GM21825 (cell line): ENCODE measurements at regions not wholly inside any gene's neighbourhood (a gene's known extent, or its start where the extent isn't known, plus 50 kb on each side); places are given as distances from the start of the nearest gene placed in this dataset.

Source experiments
- ATAC-seq: cut with Tn5 transposase; IDR thresholded peaks from one replicate; pipeline ENCODE4 v1.9.1; 2021; ENCODE audit warnings: mild to moderate bottlenecking, moderate library complexity; ENCODE audit not compliant: unreplicated experiment

- no peak for ATAC-seq
Observed at GRCh38 chr15:95346721-95347475, 983.6 kb upstream of the NR2F2 start.

- ATAC-seq = no peak
Observed at GRCh38 chr15:95347837-95348236, 982.7 kb upstream of the NR2F2 start.

DNA sequence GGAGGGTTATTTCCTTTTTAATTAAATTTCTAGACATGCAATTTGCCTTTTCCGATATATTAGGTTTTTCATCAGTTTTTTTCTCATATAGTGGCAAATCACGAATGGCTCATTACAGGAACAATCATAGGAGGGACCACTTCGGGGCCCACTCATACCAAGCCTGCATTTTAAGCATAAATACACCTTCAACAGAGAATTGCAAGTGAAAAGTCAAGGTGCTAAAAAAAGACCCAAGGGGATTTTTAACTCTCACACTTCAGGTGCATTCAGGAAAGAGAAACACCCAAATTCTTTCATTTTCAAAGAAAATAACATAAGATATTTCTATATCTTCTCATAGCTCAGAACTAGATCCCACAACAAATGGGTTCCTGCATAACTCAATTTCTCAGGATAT lies 979.6 kb upstream of the NR2F2 start:
- no peak for ATAC-seq

GRCh38 chr15:95352631-95353187 lies 977.8 kb upstream of the NR2F2 start:
- no peak for ATAC-seq

DNA sequence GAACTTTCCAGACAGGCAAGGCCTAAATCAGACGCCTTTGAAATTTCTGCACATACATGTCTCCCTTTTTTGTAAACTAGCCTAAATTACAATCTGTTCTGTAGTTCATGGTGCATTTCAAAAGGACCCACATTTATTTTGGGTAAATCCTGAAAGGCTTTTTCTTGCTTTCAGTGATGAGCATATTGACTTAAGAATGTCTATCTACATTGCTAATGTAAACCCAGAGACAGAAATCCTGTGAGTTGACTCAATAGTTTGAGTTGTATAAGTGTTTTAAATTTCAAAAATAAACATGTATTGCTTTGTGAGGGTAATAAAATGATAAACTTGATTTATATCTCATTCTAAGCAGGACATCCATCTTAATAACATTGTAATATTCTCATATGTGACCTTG lies 977.0 kb upstream of the NR2F2 start:
- ATAC-seq = no peak

- no peak for ATAC-seq
Observed at GRCh38 chr15:95359966-95360365, 970.5 kb upstream of the NR2F2 start.

- no peak for ATAC-seq
Observed at GRCh38 chr15:95362306-95362705, 968.2 kb upstream of the NR2F2 start.

- no peak for ATAC-seq
Observed at GRCh38 chr15:95363646-95364045, 966.9 kb upstream of the NR2F2 start.

GRCh38 chr15:95365511-95366107 lies 964.9 kb upstream of the NR2F2 start:
- no peak for ATAC-seq

GRCh38 chr15:95368191-95368590 lies 962.3 kb upstream of the NR2F2 start:
- no peak for ATAC-seq

- ATAC-seq = no peak
Observed at GRCh38 chr15:95368755-95369601, 961.5 kb upstream of the NR2F2 start.

DNA sequence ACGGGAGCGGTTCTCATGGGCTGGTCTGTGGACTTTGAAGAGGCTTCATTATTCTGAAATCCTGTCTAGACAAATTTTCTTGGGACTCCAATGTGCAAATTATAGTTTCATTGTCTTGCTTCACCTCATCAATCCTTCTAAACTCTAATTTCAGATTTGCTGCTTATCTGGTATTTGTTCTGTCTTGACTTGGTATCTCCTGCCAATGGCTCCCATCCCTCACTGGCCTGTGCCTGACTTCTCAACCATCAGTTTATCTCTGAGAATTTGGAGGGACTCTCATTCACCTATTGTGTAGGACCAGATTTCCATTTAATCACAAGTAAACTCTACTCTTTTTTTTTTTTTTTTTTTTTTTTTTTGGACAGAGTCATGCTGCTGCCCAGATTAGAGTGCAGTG lies 960.2 kb upstream of the NR2F2 start:
- ATAC-seq = no peak

DNA sequence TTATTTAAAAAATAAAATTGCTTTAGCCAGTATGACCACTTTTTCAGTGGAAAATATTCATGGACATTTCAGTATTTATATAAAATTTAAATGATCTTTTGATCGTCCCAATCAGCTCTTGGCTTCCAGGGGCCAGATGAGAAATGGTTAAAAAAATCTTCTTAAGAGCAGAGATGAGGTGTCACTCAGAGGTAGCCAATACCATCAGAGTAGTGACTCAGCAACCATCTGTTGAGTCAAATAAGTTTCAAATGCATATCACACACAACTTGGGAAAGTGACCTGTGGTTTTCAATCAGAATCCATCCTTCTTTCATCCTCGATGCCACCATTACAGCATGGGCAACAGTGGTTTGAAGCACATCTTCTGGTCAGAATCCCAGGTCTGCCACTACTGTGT lies 958.8 kb upstream of the NR2F2 start:
- no peak for ATAC-seq

DNA sequence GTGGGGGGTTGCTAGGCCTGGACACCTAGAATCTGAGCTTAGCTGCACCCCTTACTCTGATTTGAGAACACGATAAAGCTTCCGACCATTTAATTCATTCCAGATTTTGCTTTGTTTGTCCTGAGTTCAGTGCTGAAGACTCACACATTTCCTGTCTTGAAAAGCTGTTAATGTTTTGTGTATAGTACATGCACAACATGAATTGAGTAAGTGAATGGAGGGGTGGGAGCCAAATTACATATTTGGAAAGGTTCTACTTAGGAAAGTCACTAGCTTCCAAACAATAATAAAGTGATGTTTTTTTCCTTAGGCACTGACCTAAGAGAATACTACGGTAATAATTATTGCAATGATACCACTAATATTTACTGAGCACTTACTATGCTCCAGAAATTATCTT lies 955.2 kb upstream of the NR2F2 start:
- no peak for ATAC-seq

DNA sequence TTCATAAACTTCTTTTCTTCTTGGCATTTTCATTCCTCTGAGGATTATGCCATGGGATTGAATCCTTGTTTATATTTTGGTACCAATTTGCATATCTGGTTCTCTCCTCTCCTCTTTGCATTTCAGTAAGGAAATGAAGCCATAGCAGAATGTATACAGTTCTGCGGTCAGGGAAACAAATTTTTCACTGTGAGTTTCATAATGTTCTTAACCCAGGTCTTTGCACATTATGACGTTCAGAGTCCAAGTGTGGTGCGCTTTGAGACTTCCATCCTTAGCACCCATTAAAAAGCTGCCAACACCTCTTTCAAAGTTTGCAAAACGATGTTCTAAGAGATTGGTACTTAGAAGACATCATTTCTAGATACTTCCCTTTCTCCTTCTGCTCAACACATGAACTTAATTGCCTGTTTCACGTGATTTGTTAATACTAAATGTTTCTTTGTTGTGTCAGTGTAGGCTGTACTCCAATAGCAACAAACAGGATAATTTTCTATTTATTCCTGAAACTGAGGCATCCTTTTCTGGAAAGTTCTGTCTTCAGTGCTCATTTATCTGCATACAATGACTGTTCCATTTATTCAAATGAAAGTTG lies 953.1 kb upstream of the NR2F2 start:
- ATAC-seq = no peak

GRCh38 chr15:95394186-95395067 lies 936.1 kb upstream of the NR2F2 start:
- no peak for ATAC-seq

- no peak for ATAC-seq
Observed at GRCh38 chr15:95400428-95400827, 930.1 kb upstream of the NR2F2 start.

GRCh38 chr15:95401587-95401986 lies 928.9 kb upstream of the NR2F2 start:
- no peak for ATAC-seq

DNA sequence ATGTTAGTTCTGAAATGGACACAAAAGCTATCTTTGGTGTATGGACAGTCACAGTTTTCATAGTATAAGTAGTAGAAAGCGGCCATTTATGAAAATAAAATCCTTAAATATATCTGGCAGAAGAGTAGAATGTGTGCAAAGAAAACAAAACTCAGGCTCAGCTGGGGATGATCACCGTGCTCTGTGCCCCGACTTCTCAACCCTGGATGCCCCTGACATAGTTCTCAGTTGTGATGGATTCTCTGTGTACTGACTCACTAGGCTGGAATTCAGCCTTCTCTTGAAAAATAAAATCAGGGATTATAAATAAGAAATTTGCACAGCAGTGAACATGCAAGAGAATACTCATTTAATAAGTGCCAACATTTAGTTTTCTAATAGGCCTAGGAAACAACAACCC lies 925.1 kb upstream of the NR2F2 start:
- ATAC-seq = no peak

DNA sequence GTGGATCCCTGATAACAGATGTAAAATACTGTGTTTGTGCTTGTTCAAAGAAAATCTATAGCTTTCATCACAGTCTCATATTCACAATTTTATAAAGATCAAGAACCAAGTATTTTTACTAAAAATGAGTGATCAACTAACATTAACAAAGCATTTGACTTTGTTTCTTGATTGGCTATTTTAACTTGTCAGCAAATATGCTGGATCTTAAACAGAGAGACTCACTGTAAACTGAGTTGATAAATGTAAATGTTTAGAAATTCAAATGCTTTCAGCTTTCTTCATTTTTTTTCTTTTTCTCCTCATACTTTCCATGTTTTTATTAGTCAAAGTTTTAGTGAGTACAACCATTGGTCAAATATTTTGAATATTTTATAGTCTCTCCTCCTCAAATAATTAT lies 923.0 kb upstream of the NR2F2 start:
- ATAC-seq = no peak
